Loucy (cell line): ENCODE measurements at regions not wholly inside any gene's neighbourhood (a gene's known extent, or its start where the extent isn't known, plus 50 kb on each side); places are given as distances from the start of the nearest gene placed in this dataset.

ENCODE experiments used
- H2AFZ ChIP-seq: fragments of 200-600 bp; sonication (generic); 2 replicates; pipeline ENCODE4 v1.6.0; 2016; ENCODE audit warnings: antibody characterized with exemption, mild to moderate bottlenecking, low read length, moderate library complexity
- H3F3A ChIP-seq: fragments of 200-600 bp; 2 replicates; pipeline ENCODE4 v1.6.0; 2016; ENCODE audit warnings: antibody characterized with exemption, low read depth, mild to moderate bottlenecking
- H3K27me3 ChIP-seq: fragments of 200-600 bp; sonication (generic); 2 replicates; pipeline ENCODE4 v1.6.1; 2014; ENCODE audit warnings: low read length, mild to moderate bottlenecking; ENCODE audit not compliant: insufficient read depth, poor library complexity, severe bottlenecking
- H3K36me3 ChIP-seq: fragments of 200-600 bp; sonication (generic); 2 replicates; pipeline ENCODE4 v1.6.1; 2016; ENCODE audit warnings: low read length; ENCODE audit not compliant: insufficient read depth
- H3K4me1 ChIP-seq: fragments of 200-600 bp; sonication (generic); 2 replicates; pipeline ENCODE4 v1.5.1; 2014; ENCODE audit warnings: low read length, mild to moderate bottlenecking; ENCODE audit not compliant: insufficient read depth, poor library complexity, severe bottlenecking
- H3K4me2 ChIP-seq: fragments of 200-600 bp; sonication (generic); 2 replicates; pipeline ENCODE4 v1.6.0; 2014; ENCODE audit warnings: antibody characterized with exemption, low read length, low read depth, mild to moderate bottlenecking; ENCODE audit not compliant: poor library complexity, severe bottlenecking
- H3K4me3 ChIP-seq: fragments of 200-600 bp; sonication (generic); 2 replicates; pipeline ENCODE4 v1.5.1; 2014; ENCODE audit warnings: low read length, mild to moderate bottlenecking, mixed read lengths; ENCODE audit not compliant: poor library complexity, severe bottlenecking
- H3K79me2 ChIP-seq: fragments of 200-600 bp; sonication (generic); 2 replicates; pipeline ENCODE4 v1.6.1; 2014; ENCODE audit warnings: low read length; ENCODE audit not compliant: insufficient read depth
- H3K9ac ChIP-seq: fragments of 200-600 bp; sonication (generic); 2 replicates; pipeline ENCODE4 v1.6.0; 2014; ENCODE audit warnings: mild to moderate bottlenecking, low read depth, low read length, moderate library complexity; ENCODE audit not compliant: poor library complexity, severe bottlenecking
- H3K9me2 ChIP-seq: fragments of 200-600 bp; sonication (generic); replicated peaks from 2 replicates; pipeline ENCODE4 v1.6.1; 2016; ENCODE audit warnings: low read depth, low read length, mixed read lengths
- H3K9me3 ChIP-seq: fragments of 200-600 bp; sonication (generic); 2 replicates; pipeline ENCODE4 v1.6.1; 2014; ENCODE audit warnings: mild to moderate bottlenecking, antibody characterized with exemption, low read length, low read depth; ENCODE audit not compliant: insufficient read depth
- H4K20me1 ChIP-seq: fragments of 200-600 bp; sonication (generic); 2 replicates; pipeline ENCODE4 v1.6.0; 2014; ENCODE audit warnings: antibody characterized with exemption, low read length, mild to moderate bottlenecking; ENCODE audit not compliant: insufficient read depth, poor library complexity, severe bottlenecking
- CTCF ChIP-seq: fragments of 200-600 bp; sonication (generic); conservative IDR thresholded peaks from 2 replicates; pipeline ENCODE4 v1.5.1; 2014; ENCODE audit warnings: mild to moderate bottlenecking, antibody characterized with exemption, low read length
- EZH2phosphoT487 ChIP-seq: fragments of 200-600 bp; IDR thresholded peaks from 2 replicates; pipeline ENCODE4 v1.6.1; 2018; ENCODE audit warnings: antibody characterized with exemption, mild to moderate bottlenecking, moderate library complexity, borderline replicate concordance

GRCh38 chr3:59302442-59302841 is 252.6 kb upstream of the CFAP20DC start:
- Histone ChIP-seq H4K20me1 (no peaks in the 10 kb centered on the region), H3F3A (no peaks in the 10 kb centered on the region), H3K4me2 (no peak overlapping the region), H3K9me3 (no peaks in the 10 kb centered on the region), H3K9me2 (no peaks in the 10 kb centered on the region), H3K4me3 (no peak overlapping the region), H3K4me1 (no peaks in the 10 kb centered on the region), H3K27me3 (no peaks in the 10 kb centered on the region), H3K36me3 (no peaks in the 10 kb centered on the region), H3K9ac (no peak overlapping the region), H3K79me2 (no peaks in the 10 kb centered on the region), H2AFZ (no peak overlapping the region)
- TF ChIP-seq CTCF, result no peak
- TF ChIP-seq EZH2phosphoT487, result no peak

DNA sequence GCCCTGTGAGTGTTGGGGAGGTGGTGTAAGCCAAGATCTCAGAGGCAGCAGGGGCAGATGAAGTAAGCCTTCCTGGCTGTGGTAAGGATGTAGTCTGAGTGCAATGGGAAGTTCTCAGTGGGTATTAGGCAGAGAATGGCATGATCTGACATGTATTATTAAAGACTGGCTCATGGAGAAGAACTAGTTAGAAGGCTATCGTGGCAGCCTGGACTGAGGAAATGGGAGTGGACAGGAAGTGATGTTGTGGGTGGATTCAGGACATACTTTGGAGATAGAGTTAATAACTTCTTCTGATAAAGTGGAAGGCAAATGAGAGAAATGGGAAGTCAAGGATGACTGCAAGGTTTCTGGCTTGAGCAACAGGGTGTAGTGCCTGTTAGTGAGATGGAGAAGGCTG is 250.9 kb upstream of the CFAP20DC start:
- H3K9me2 ChIP-seq, result no peaks in the 10 kb centered on the region
- H3K9me3 ChIP-seq, result no peaks in the 10 kb centered on the region
- no peak overlapping the region for H3K4me2 ChIP-seq
- H3K36me3 ChIP-seq, result no peaks in the 10 kb centered on the region
- no peaks in the 10 kb centered on the region for H3K79me2 ChIP-seq
- H3K4me1 ChIP-seq, result no peaks in the 10 kb centered on the region
- no peak overlapping the region for H3K4me3 ChIP-seq
- H3K27me3 ChIP-seq, result no peaks in the 10 kb centered on the region
- H3K9ac ChIP-seq, result no peak overlapping the region
- TF ChIP-seq CTCF (no peak), EZH2phosphoT487 (no peak)
- H4K20me1 ChIP-seq, result no peaks in the 10 kb centered on the region
- no peak overlapping the region for H2AFZ ChIP-seq
- H3F3A ChIP-seq, result no peaks in the 10 kb centered on the region

DNA sequence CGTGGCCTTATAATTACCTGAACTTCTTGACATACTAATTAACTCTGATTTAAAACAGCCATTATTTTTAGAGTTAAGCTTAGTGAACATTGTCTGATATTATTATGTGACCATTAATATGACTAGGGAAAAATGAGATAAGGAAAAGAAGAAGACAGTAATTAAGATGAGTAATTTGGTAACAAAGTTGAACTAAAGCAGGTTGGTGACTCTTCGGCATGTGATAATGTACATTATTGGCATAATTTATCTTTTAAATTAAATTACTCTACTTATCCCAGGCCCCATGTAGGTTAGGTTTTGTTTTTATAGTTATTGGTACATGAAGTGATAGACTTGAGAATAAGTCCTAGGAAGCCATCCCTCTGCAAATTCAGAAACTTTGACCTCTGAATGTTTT is 249.7 kb upstream of the CFAP20DC start:
- H3K9me3 ChIP-seq, result no peaks in the 10 kb centered on the region
- no peaks in the 10 kb centered on the region for H4K20me1 ChIP-seq
- no peaks in the 10 kb centered on the region for H3K36me3 ChIP-seq
- H3K9ac ChIP-seq, result no peak overlapping the region
- H3K4me3 ChIP-seq, result no peak overlapping the region
- no peaks in the 10 kb centered on the region for H3F3A ChIP-seq
- no peak overlapping the region for H3K4me2 ChIP-seq
- TF ChIP-seq EZH2phosphoT487 (no peak), CTCF (no peak)
- no peaks in the 10 kb centered on the region for H3K27me3 ChIP-seq
- H3K79me2 ChIP-seq, result no peaks in the 10 kb centered on the region
- no peak overlapping the region for H2AFZ ChIP-seq
- no peaks in the 10 kb centered on the region for H3K4me1 ChIP-seq
- H3K9me2 ChIP-seq, result no peaks in the 10 kb centered on the region
